Sigmoid colon (tissue), 6 donors: ENCODE measurements at regions not wholly inside any gene's neighbourhood (a gene's known extent, or its start where the extent isn't known, plus 50 kb on each side); places are given as distances from the start of the nearest gene placed in this dataset.

Experiments
- DNase-seq: peaks from one replicate; pipeline ENCODE4 v3.0.0-alpha.2; 2019
- H3K27ac ChIP-seq, 4 donors: fragments of 200-600 bp; sonication (generic); one replicate each; pipeline ENCODE4 v1.5.1; 2016 to 2019; ENCODE audit warnings: mild to moderate bottlenecking in 1 of 4
- H3K27me3 ChIP-seq, 3 donors: fragments of 200-600 bp; sonication (generic); one replicate each; pipeline ENCODE4 v1.5.1; 2019; ENCODE audit warnings: mild to moderate bottlenecking in 1 of 3
- H3K36me3 ChIP-seq, 4 donors: fragments of 200-600 bp; sonication (generic); one replicate each; pipeline ENCODE4 v1.5.1; 2016 to 2019
- H3K4me1 ChIP-seq, 4 donors: fragments of 200-600 bp; sonication (generic); one replicate each; pipeline ENCODE4 v1.5.1; 2017 to 2019
- H3K4me3 ChIP-seq, 4 donors: fragments of 200-600 bp; sonication (generic); one replicate each; pipeline ENCODE4 v1.5.1; 2017 to 2019; ENCODE audit warnings: mild to moderate bottlenecking in 2 of 4, moderate library complexity in 1 of 4
- H3K9me3 ChIP-seq, 4 donors: fragments of 200-600 bp in 3 of 4; sonication (generic) in 3 of 4; one replicate each; pipeline versions ENCODE4 v1.5.1 to v1.6.1; 2013 to 2019
- CTCF ChIP-seq, 4 experiments: fragments of 450-650 bp in 3 of 4; fragments of 200-600 bp in 1 of 4; IDR thresholded peaks; one replicate each; pipeline ENCODE4 v1.5.1; 2016 to 2019; ENCODE audit warnings: antibody characterized with exemption in 4 of 4, mild to moderate bottlenecking in 3 of 4, moderate library complexity in 2 of 4
- EP300 ChIP-seq, 4 donors: sonication (generic); formaldehyde crosslinking; IDR thresholded peaks; one replicate each; pipeline ENCODE4 v1.6.1; 2017; ENCODE audit warnings: antibody characterized with exemption in 4 of 4
- POLR2A ChIP-seq, 2 donors: fragments of 450-650 bp; IDR thresholded peaks; one replicate each; pipeline ENCODE4 v1.6.1; 2016; ENCODE audit warnings: antibody characterized with exemption in 2 of 2, mild to moderate bottlenecking in 2 of 2, moderate library complexity in 2 of 2
- POLR2AphosphoS5 ChIP-seq, 4 donors: sonication (generic); formaldehyde crosslinking; IDR thresholded peaks; one replicate each; pipeline ENCODE4 v1.6.1; 2017; ENCODE audit warnings: antibody characterized with exemption in 4 of 4
- WGBS, 2 donors: extraction: QIAGEN DNeasy Blood & Tissue Kit; methylation state at CpG; one replicate each; pipeline ENCODE4 v1.1.7; 2013; 5-methylcytosine and 5-hydroxymethylcytosine counted together
- intact Hi-C: fragments of 100-400 bp; cut with DNase I; formaldehyde crosslinking; loops from one replicate; pipeline ENCODE4 v1.15.1; 2023
- donor health status: healthy with polysubstance abuse.
- donor health status: healthy.

GRCh38 chr14:87066221-87066817 lies 926.7 kb downstream of the GALC start:
- no peak overlapping the region for H3K4me3 ChIP-seq
- H3K36me3 ChIP-seq = no peaks in the 10 kb centered on the region
- 93 to 94% methylated on average over 2 of the region's 2 CpGs for WGBS, 2 donors

GRCh38 chr14:87065366-87065765 lies 927.6 kb downstream of the GALC start:
- DNase-seq = no peak
- Histone ChIP-seq H3K27me3 (no peaks in the 10 kb centered on the region), H3K27ac (no peak overlapping the region), H3K4me3 (no peak overlapping the region), H3K36me3 (no peaks in the 10 kb centered on the region), H3K9me3 (peaks cover 0 to 2% (median 0%) of the 10 kb centered on the region in 4 donors), H3K4me1 (no peaks in the 10 kb centered on the region)
- WGBS, 2 donors = 83 to 86% methylated on average over 2 of the region's 2 CpGs
- intact Hi-C loops = no loop called here
- TF ChIP-seq POLR2A (IDR thresholded peaks at IDR 0.05) (no peak), CTCF (IDR thresholded peaks at IDR 0.05) (no peak)

More at GRCh38 chr14:87066221-87066817, 926.7 kb downstream of the GALC start:
- DNase-seq = no peak
- H3K9me3 ChIP-seq = peaks cover 0 to 2% (median 0%) of the 10 kb centered on the region in 4 donors
- no peak overlapping the region for H3K27ac ChIP-seq
- TF ChIP-seq EP300 (IDR thresholded peaks at IDR 0.05) (no peak), POLR2A (IDR thresholded peaks at IDR 0.05) (no peak), POLR2AphosphoS5 (IDR thresholded peaks at IDR 0.05) (no peak), CTCF (IDR thresholded peaks at IDR 0.05) (no peak)
- H3K4me1 ChIP-seq = no peaks in the 10 kb centered on the region
- H3K27me3 ChIP-seq = no peaks in the 10 kb centered on the region
- intact Hi-C loops = no loop called here

- TF ChIP-seq EP300 (IDR thresholded peaks at IDR 0.05) (no peak), CTCF (IDR thresholded peaks at IDR 0.05) (no peak), POLR2AphosphoS5 (IDR thresholded peaks at IDR 0.05) (no peak), POLR2A (IDR thresholded peaks at IDR 0.05) (no peak)
- 81 to 82% methylated on average over 1 of the region's 1 CpG for WGBS, 2 donors
- H3K4me3 ChIP-seq = no peak overlapping the region
- H3K27me3 ChIP-seq = no peaks in the 10 kb centered on the region
- H3K36me3 ChIP-seq = no peaks in the 10 kb centered on the region
- intact Hi-C loops = no loop called here
- no peak for DNase-seq
- H3K9me3 ChIP-seq = no peaks in the 10 kb centered on the region
- peaks cover 0 to 9% (median 1%) of the 10 kb centered on the region in 4 donors for H3K4me1 ChIP-seq
- no peak overlapping the region for H3K27ac ChIP-seq
Measured at GRCh38 chr14:87063181-87063580, 929.8 kb downstream of the GALC start.

GRCh38 chr14:87060405-87060804 lies 932.6 kb downstream of the GALC start:
- H3K4me3 ChIP-seq = no peak overlapping the region
- no peak overlapping the region for H3K27ac ChIP-seq
- intact Hi-C loops = no loop called here
- H3K36me3 ChIP-seq = no peaks in the 10 kb centered on the region
- TF ChIP-seq EP300 (IDR thresholded peaks at IDR 0.05) = no peak
- TF ChIP-seq POLR2AphosphoS5 (IDR thresholded peaks at IDR 0.05) = no peak
- TF ChIP-seq POLR2A (IDR thresholded peaks at IDR 0.05) = no peak
- TF ChIP-seq CTCF (IDR thresholded peaks at IDR 0.05) = no peak
- no peak for DNase-seq
- H3K4me1 ChIP-seq = peaks cover 0 to 9% (median 1%) of the 10 kb centered on the region in 4 donors
- H3K27me3 ChIP-seq = no peaks in the 10 kb centered on the region
- H3K9me3 ChIP-seq = no peaks in the 10 kb centered on the region
- WGBS, 2 donors = 88 to 91% methylated on average over 6 of the region's 6 CpGs
